ENCODE measurements at regions not wholly inside any gene's neighbourhood (a gene's known extent, or its start where the extent isn't known, plus 50 kb on each side); places are given as distances from the start of the nearest gene placed in this dataset.
"Not testable (repeated sequence)": the region's sequence is repeated elsewhere in the genome, so short reads cannot be mapped to it uniquely, and the experiment has no call there.

GRCh38 chr3:189430166-189430565 lies 201.0 kb upstream of the TP63 start:
- no peaks in the 10 kb centered on the region for H3K36me3 Mint-ChIP-seq (ENCODE audit: low read depth)
- no peak overlapping the region for H3K4me3 Mint-ChIP-seq
- no peak overlapping the region for H3K4me3 ChIP-seq (ENCODE audit: low read length)
- DNase-seq = no peak
- H3K4me1 ChIP-seq (ENCODE audit: control insufficient read depth, insufficient read depth, low read length) = no peaks in the 10 kb centered on the region
- H3K9me3 ChIP-seq (ENCODE audit: control insufficient read depth, low read length) = no peaks in the 10 kb centered on the region
- H3K27ac ChIP-seq (ENCODE audit: low read depth, low read length) = no peak overlapping the region
- no peaks in the 10 kb centered on the region for H3K27me3 Mint-ChIP-seq (ENCODE audit: insufficient read depth)
- H3K9ac ChIP-seq (ENCODE audit: extremely low read depth, low read length, poor library complexity, severe bottlenecking) = no peak overlapping the region
- H3K9me3 Mint-ChIP-seq = no peaks in the 10 kb centered on the region
- H3K27me3 ChIP-seq (ENCODE audit: control insufficient read depth, insufficient read depth, low read length, poor library complexity, severe bottlenecking) = no peaks in the 10 kb centered on the region
- no peaks in the 10 kb centered on the region for H3K36me3 ChIP-seq (ENCODE audit: control insufficient read depth, insufficient read depth, low read length)
- peaks cover 6% of the 10 kb centered on the region for H3K4me1 Mint-ChIP-seq
- H3K27ac Mint-ChIP-seq = no peak overlapping the region
- no peak for TF ChIP-seq CTCF (conservative IDR thresholded peaks at IDR 0.05)
- WGBS, 2 experiments (ENCODE audit: insufficient coverage in 1 of 2, insufficient read length in 1 of 2) = 86 to 97% methylated on average over 1 to 2 of the region's 2 CpGs

GRCh38 chr3:189442257-189442656 lies 188.9 kb upstream of the TP63 start:
- H3K36me3 ChIP-seq (ENCODE audit: control insufficient read depth, insufficient read depth, low read length); H3K9me3 Mint-ChIP-seq; H3K4me3 ChIP-seq (ENCODE audit: low read length); H3K36me3 Mint-ChIP-seq (ENCODE audit: low read depth); H3K4me1 Mint-ChIP-seq; H3K9ac ChIP-seq (ENCODE audit: extremely low read depth, low read length, poor library complexity, severe bottlenecking); H3K27me3 Mint-ChIP-seq (ENCODE audit: insufficient read depth); H3K9me3 ChIP-seq (ENCODE audit: control insufficient read depth, low read length); DNase-seq; H3K27me3 ChIP-seq (ENCODE audit: control insufficient read depth, insufficient read depth, low read length, poor library complexity, severe bottlenecking); H3K4me1 ChIP-seq (ENCODE audit: control insufficient read depth, insufficient read depth, low read length); H3K4me3 Mint-ChIP-seq; H3K27ac Mint-ChIP-seq; H3K27ac ChIP-seq (ENCODE audit: low read depth, low read length): not testable (repeated sequence)
- WGBS, 2 experiments (ENCODE audit: insufficient coverage in 1 of 2, insufficient read length in 1 of 2) = 90 to 96% methylated on average over 7 to 10 of the region's 10 CpGs

GRCh38 chr3:189446959-189447560 lies 184.1 kb upstream of the TP63 start:
- no peak for TF ChIP-seq CTCF (conservative IDR thresholded peaks at IDR 0.05)
- Histone ChIP-seq H3K36me3 (ENCODE audit: control insufficient read depth, insufficient read depth, low read length) (no peaks in the 10 kb centered on the region), H3K4me1 (ENCODE audit: control insufficient read depth, insufficient read depth, low read length) (no peaks in the 10 kb centered on the region), H3K27ac (ENCODE audit: low read depth, low read length) (no peak overlapping the region), H3K4me3 (ENCODE audit: low read length) (no peak overlapping the region), H3K9me3 (ENCODE audit: control insufficient read depth, low read length) (no peaks in the 10 kb centered on the region), H3K9ac (ENCODE audit: extremely low read depth, low read length, poor library complexity, severe bottlenecking) (no peak overlapping the region), H3K27me3 (ENCODE audit: control insufficient read depth, insufficient read depth, low read length, poor library complexity, severe bottlenecking) (no peaks in the 10 kb centered on the region)
- Mint-ChIP-seq H3K27ac (no peak overlapping the region), H3K9me3 (peaks cover 5% of the 10 kb centered on the region), H3K4me3 (no peak overlapping the region), H3K4me1 (peaks cover 1% of the 10 kb centered on the region), H3K27me3 (ENCODE audit: insufficient read depth) (no peaks in the 10 kb centered on the region), H3K36me3 (ENCODE audit: low read depth) (no peaks in the 10 kb centered on the region)
- no peak for DNase-seq
- WGBS, 2 experiments (ENCODE audit: insufficient coverage in 1 of 2, insufficient read length in 1 of 2) = 95% methylated on average over 3 of the region's 3 CpGs; no CpG with 5 or more reads in 1 of the 2 experiments

- Mint-ChIP-seq H3K9me3 (peaks cover 5% of the 10 kb centered on the region), H3K4me1 (peaks cover 1% of the 10 kb centered on the region), H3K27ac (no peak overlapping the region), H3K4me3 (no peak overlapping the region), H3K27me3 (ENCODE audit: insufficient read depth) (no peaks in the 10 kb centered on the region), H3K36me3 (ENCODE audit: low read depth) (no peaks in the 10 kb centered on the region)
- no peak overlapping the region for H3K27ac ChIP-seq (ENCODE audit: low read depth, low read length)
- no peaks in the 10 kb centered on the region for H3K27me3 ChIP-seq (ENCODE audit: control insufficient read depth, insufficient read depth, low read length, poor library complexity, severe bottlenecking)
- H3K9me3 ChIP-seq (ENCODE audit: control insufficient read depth, low read length) = no peaks in the 10 kb centered on the region
- no peak overlapping the region for H3K4me3 ChIP-seq (ENCODE audit: low read length)
- TF ChIP-seq CTCF (conservative IDR thresholded peaks at IDR 0.05) = no peak
- H3K36me3 ChIP-seq (ENCODE audit: control insufficient read depth, insufficient read depth, low read length) = no peaks in the 10 kb centered on the region
- DNase-seq = no peak
- 75 to 88% methylated on average over 1 of the region's 1 CpG for whole genome bisulfite sequencing, 2 experiments (ENCODE audit: insufficient coverage in 1 of 2, insufficient read length in 1 of 2)
- no peaks in the 10 kb centered on the region for H3K4me1 ChIP-seq (ENCODE audit: control insufficient read depth, insufficient read depth, low read length)
- no peak overlapping the region for H3K9ac ChIP-seq (ENCODE audit: extremely low read depth, low read length, poor library complexity, severe bottlenecking)
Observed at GRCh38 chr3:189449084-189449483, 182.1 kb upstream of the TP63 start.

Data from endodermal cell (in vitro differentiated cells).